Effector memory CD4-positive, alpha-beta T cell (primary cell): ENCODE measurements at regions not wholly inside any gene's neighbourhood (a gene's known extent, or its start where the extent isn't known, plus 50 kb on each side); places are given as distances from the start of the nearest gene placed in this dataset.
A peak's percentile ranks its signal among the peaks of the same experiment; 100 is the strongest.

Source experiments
- DNase-seq, 3 donors: peaks; one replicate each; pipeline ENCODE4 v3.0.0-alpha.2; 2020
- H3K27ac ChIP-seq: 2 replicates; pipeline ENCODE4 v1.7.0; 2013; ENCODE audit warnings: mild to moderate bottlenecking, low read length, moderate library complexity; ENCODE audit not compliant: insufficient read depth, poor library complexity, severe bottlenecking
- H3K27me3 ChIP-seq: replicated peaks from 2 replicates; pipeline ENCODE4 v1.7.0; 2013; ENCODE audit warnings: mild to moderate bottlenecking, low read length; ENCODE audit not compliant: insufficient read depth, control insufficient read depth, poor library complexity, severe bottlenecking
- H3K36me3 ChIP-seq: 2 replicates; pipeline ENCODE4 v1.7.0; 2013; ENCODE audit warnings: mild to moderate bottlenecking, low read length, moderate library complexity; ENCODE audit not compliant: control insufficient read depth, insufficient read depth
- H3K4me1 ChIP-seq: 2 replicates; pipeline ENCODE4 v1.7.0; 2013; ENCODE audit warnings: low read length, mild to moderate bottlenecking; ENCODE audit not compliant: control insufficient read depth, insufficient read depth, poor library complexity, severe bottlenecking
- H3K4me3 ChIP-seq: 2 replicates; pipeline ENCODE4 v1.7.0; 2013; ENCODE audit warnings: low read length, low read depth, mild to moderate bottlenecking; ENCODE audit not compliant: insufficient read depth, poor library complexity, severe bottlenecking
- H3K9me3 ChIP-seq: 2 replicates; pipeline ENCODE4 v1.7.0; 2013; ENCODE audit warnings: mild to moderate bottlenecking, low read length, moderate library complexity; ENCODE audit not compliant: control insufficient read depth

- H3K4me3 ChIP-seq = no peak overlapping the region
- H3K9me3 ChIP-seq = no peaks in the 10 kb centered on the region
- H3K36me3 ChIP-seq = no peaks in the 10 kb centered on the region
- H3K27ac ChIP-seq = no peak overlapping the region
- peaks cover 8% of the 10 kb centered on the region for H3K4me1 ChIP-seq
- no peak for DNase-seq
- no peaks in the 10 kb centered on the region for H3K27me3 ChIP-seq
These were observed 81.3 kb upstream of the BHLHE40 start for GRCh38 chr3:4897765-4898453.

- Histone ChIP-seq H3K4me1 (peaks cover 8% of the 10 kb centered on the region), H3K9me3 (no peaks in the 10 kb centered on the region), H3K27me3 (no peaks in the 10 kb centered on the region), H3K27ac (no peak overlapping the region), H3K36me3 (no peaks in the 10 kb centered on the region), H3K4me3 (no peak overlapping the region)
- DNase-seq = no peak
These were observed 80.6 kb upstream of the BHLHE40 start for GRCh38 chr3:4898454-4899313.

GRCh38 chr3:4899710-4900109 is 79.5 kb upstream of the BHLHE40 start:
- DNase-seq = no peak
- H3K9me3 ChIP-seq = no peaks in the 10 kb centered on the region
- H3K4me1 ChIP-seq = peaks cover 8% of the 10 kb centered on the region
- no peaks in the 10 kb centered on the region for H3K27me3 ChIP-seq
- no peak overlapping the region for H3K27ac ChIP-seq
- no peaks in the 10 kb centered on the region for H3K36me3 ChIP-seq
- no peak overlapping the region for H3K4me3 ChIP-seq

- no peak for DNase-seq
- H3K4me3 ChIP-seq = no peak overlapping the region
- no peaks in the 10 kb centered on the region for H3K36me3 ChIP-seq
- H3K27ac ChIP-seq = no peak overlapping the region
- peaks cover 8% of the 10 kb centered on the region for H3K4me1 ChIP-seq
- H3K27me3 ChIP-seq = no peaks in the 10 kb centered on the region
- H3K9me3 ChIP-seq = no peaks in the 10 kb centered on the region
These were observed 78.9 kb upstream of the BHLHE40 start for GRCh38 chr3:4900298-4900697.

GRCh38 chr3:4904811-4905695 is 74.2 kb upstream of the BHLHE40 start:
- Histone ChIP-seq H3K36me3 (no peaks in the 10 kb centered on the region), H3K27ac (peak overlapping the region; percentile 36), H3K4me3 (no peak overlapping the region), H3K27me3 (no peaks in the 10 kb centered on the region), H3K9me3 (no peaks in the 10 kb centered on the region), H3K4me1 (peaks cover 17% of the 10 kb centered on the region)
- no peak for DNase-seq

GRCh38 chr3:4906107-4906621 is 73.1 kb upstream of the BHLHE40 start:
- no peak for DNase-seq
- Histone ChIP-seq H3K27ac (no peak overlapping the region), H3K9me3 (no peaks in the 10 kb centered on the region), H3K27me3 (no peaks in the 10 kb centered on the region), H3K36me3 (no peaks in the 10 kb centered on the region), H3K4me1 (peaks cover 17% of the 10 kb centered on the region), H3K4me3 (no peak overlapping the region)

- peaks cover 17% of the 10 kb centered on the region for H3K4me1 ChIP-seq
- H3K9me3 ChIP-seq = no peaks in the 10 kb centered on the region
- no peak overlapping the region for H3K27ac ChIP-seq
- H3K36me3 ChIP-seq = no peaks in the 10 kb centered on the region
- no peaks in the 10 kb centered on the region for H3K27me3 ChIP-seq
- H3K4me3 ChIP-seq = no peak overlapping the region
- no peak for DNase-seq
These were observed 72.2 kb upstream of the BHLHE40 start for GRCh38 chr3:4907050-4907449.

GRCh38 chr3:4907643-4908432 is 71.4 kb upstream of the BHLHE40 start:
- Histone ChIP-seq H3K27me3 (no peaks in the 10 kb centered on the region), H3K36me3 (no peaks in the 10 kb centered on the region), H3K4me1 (peaks cover 17% of the 10 kb centered on the region), H3K27ac (peak overlapping the region; percentile 21), H3K9me3 (no peaks in the 10 kb centered on the region), H3K4me3 (no peak overlapping the region)
- no peak for DNase-seq

- no peak for DNase-seq
- no peaks in the 10 kb centered on the region for H3K27me3 ChIP-seq
- no peaks in the 10 kb centered on the region for H3K9me3 ChIP-seq
- H3K4me1 ChIP-seq = peaks cover 17% of the 10 kb centered on the region
- no peaks in the 10 kb centered on the region for H3K36me3 ChIP-seq
- peak overlapping the region; percentile 46 for H3K27ac ChIP-seq
- H3K4me3 ChIP-seq = no peak overlapping the region
These were observed 70.6 kb upstream of the BHLHE40 start for GRCh38 chr3:4908433-4909156.
